H1 (cell line): ENCODE measurements at regions not wholly inside any gene's neighbourhood (a gene's known extent, or its start where the extent isn't known, plus 50 kb on each side); places are given as distances from the start of the nearest gene placed in this dataset.

ENCODE experiments used
- CTCF ChIA-PET: fragments of 300-600 bp; sonication (Branson Sonifier 250); formaldehyde crosslinking; loops from one replicate; lab custom pipeline; 2021; ENCODE audit not compliant: partially characterized antibody; lab: Charles Lee
- POLR2A ChIA-PET: fragments of 300-600 bp; sonication (Branson Sonifier 250); formaldehyde crosslinking; loops from one replicate; lab custom pipeline; 2021; ENCODE audit warnings: inconsistent platforms; ENCODE audit not compliant: partially characterized antibody; lab: Charles Lee
- DNase-seq, 2 experiments: peaks; one replicate each; pipeline versions ENCODE4 v3.0.0 to v3.0.0-alpha.2; 2010 to 2022; ENCODE audit warnings: low spot score in 2 of 2, low read depth in 1 of 2, mixed read lengths in 1 of 2
- FAIRE-seq: peaks from 2 replicates; lab custom pipeline; 2011; peaks lifted over from hg19 to GRCh38; lab: Jason Lieb, UNC
- H2AFZ ChIP-seq: 2 replicates; pipeline ENCODE4 v1.8.1; 2012; ENCODE audit warnings: low read length, inconsistent platforms
- H2AK5ac ChIP-seq: 2 replicates; pipeline ENCODE4 v1.6.1; 2013; ENCODE audit warnings: low read depth, low read length
- H2BK120ac ChIP-seq: replicated peaks from 2 replicates; pipeline ENCODE3; 2013; ENCODE audit warnings: low read depth, low read length, inconsistent platforms
- H2BK12ac ChIP-seq: 2 replicates; pipeline ENCODE4 v1.6.1; 2013; ENCODE audit warnings: low read depth, low read length
- H2BK15ac ChIP-seq: 2 replicates; pipeline ENCODE4 v1.6.1; 2013; ENCODE audit warnings: low read length
- H2BK20ac ChIP-seq: 2 replicates; pipeline ENCODE4 v1.6.1; 2013; ENCODE audit warnings: low read length
- H2BK5ac ChIP-seq: 2 replicates; pipeline ENCODE4 v1.6.1; 2013; ENCODE audit warnings: low read depth, low read length
- H3K14ac ChIP-seq: 2 replicates; pipeline ENCODE4 v1.6.1; 2013; ENCODE audit warnings: inconsistent platforms; ENCODE audit not compliant: insufficient read length
- H3K18ac ChIP-seq: 2 replicates; pipeline ENCODE4 v1.6.1; 2013; ENCODE audit warnings: low read length; ENCODE audit errors: extremely low read depth
- H3K23ac ChIP-seq: 2 replicates; pipeline ENCODE4 v1.6.1; 2013; ENCODE audit warnings: inconsistent platforms; ENCODE audit not compliant: insufficient read length
- H3K23me2 ChIP-seq: 2 replicates; pipeline ENCODE4 v1.6.1; 2013; ENCODE audit warnings: low read depth, low read length
- H3K27ac ChIP-seq: 2 replicates; pipeline ENCODE4 v1.6.1; 2011; ENCODE audit warnings: low read depth, low read length, inconsistent platforms
- H3K27me3 ChIP-seq, 4 experiments: replicated peaks in 1 of 4; 1 replicate in 1 of 4; 2 replicates in 3 of 4; pipeline versions ENCODE4 v1.6.1 to v1.8.1; 2011 to 2013; ENCODE audit warnings: low read length in 3 of 4, mild to moderate bottlenecking in 3 of 4, inconsistent platforms in 2 of 4, mixed read lengths in 2 of 4, moderate library complexity in 1 of 4; ENCODE audit not compliant: control insufficient read depth in 3 of 4, insufficient read depth in 3 of 4; ENCODE audit errors: extremely low read depth in 1 of 4
- H3K36me3 ChIP-seq, 4 experiments: 2 replicates each; pipeline versions ENCODE4 v1.6.1 to v1.8.1; 2011 to 2013; ENCODE audit warnings: mild to moderate bottlenecking in 4 of 4, low read length in 3 of 4, moderate library complexity in 2 of 4, control low read depth in 1 of 4, inconsistent platforms in 1 of 4; ENCODE audit not compliant: insufficient read depth in 4 of 4, control insufficient read depth in 2 of 4
- H3K4ac ChIP-seq: replicated peaks from 2 replicates; pipeline ENCODE3; 2013; ENCODE audit warnings: low read length, low read depth, mixed read lengths, inconsistent platforms; ENCODE audit not compliant: insufficient read length
- H3K4me1 ChIP-seq, 4 experiments: replicated peaks in 1 of 4; 1 replicate in 1 of 4; 2 replicates in 3 of 4; pipeline versions ENCODE4 v1.6.1 to v1.8.1; 2011 to 2013; ENCODE audit warnings: low read length in 3 of 4, inconsistent platforms in 2 of 4, mixed read lengths in 1 of 4; ENCODE audit not compliant: insufficient read depth in 4 of 4, control insufficient read depth in 3 of 4
- H3K4me2 ChIP-seq, 2 experiments: 2 replicates each; pipeline versions ENCODE4 v1.6.1 to v1.8.1; 2011 to 2013; ENCODE audit warnings: low read depth in 2 of 2, low read length in 2 of 2, control low read depth in 1 of 2, inconsistent platforms in 1 of 2, mild to moderate bottlenecking in 1 of 2; ENCODE audit not compliant: insufficient read depth in 1 of 2
- H3K4me3 ChIP-seq, 4 experiments: fragments of 200-600, 300-600 bp in 1 of 4; sonication (generic), shearing (Covaris generic), sonication (Bioruptor Twin) in 1 of 4; 2 replicates each; pipeline versions ENCODE4 v1.5.1 to v1.8.1; 2011 to 2016; ENCODE audit warnings: low read length in 4 of 4, low read depth in 3 of 4, control low read depth in 2 of 4, inconsistent platforms in 2 of 4, mild to moderate bottlenecking in 2 of 4, mixed read lengths in 1 of 4, moderate library complexity in 1 of 4; ENCODE audit not compliant: insufficient read depth in 2 of 4; ENCODE audit errors: extremely low read depth in 1 of 4
- H3K56ac ChIP-seq: replicated peaks from 2 replicates; pipeline ENCODE3; 2013; ENCODE audit warnings: low read depth, mild to moderate bottlenecking, mixed read lengths, low read length, inconsistent platforms; ENCODE audit not compliant: insufficient read length
- H3K79me1 ChIP-seq: 2 replicates; pipeline ENCODE4 v1.6.1; 2013; ENCODE audit warnings: low read depth, low read length, control low read depth
- H3K79me2 ChIP-seq, 2 experiments: 2 replicates each; pipeline versions ENCODE4 v1.6.1 to v1.8.1; 2012 to 2013; ENCODE audit warnings: low read length in 2 of 2, mild to moderate bottlenecking in 2 of 2, inconsistent platforms in 1 of 2; ENCODE audit not compliant: insufficient read depth in 2 of 2, control insufficient read depth in 1 of 2
- H3K9ac ChIP-seq, 4 experiments: replicated peaks in 1 of 4; 1 replicate in 1 of 4; 2 replicates in 3 of 4; pipeline versions ENCODE4 v1.6.1 to v1.8.1; 2011 to 2013; ENCODE audit warnings: low read depth in 3 of 4, low read length in 3 of 4, control low read depth in 2 of 4, mild to moderate bottlenecking in 2 of 4, moderate library complexity in 2 of 4, inconsistent platforms in 1 of 4; ENCODE audit errors: extremely low read depth in 1 of 4
- H3K9me3 ChIP-seq, 2 experiments: 2 replicates each; pipeline versions ENCODE4 v1.6.1 to v1.8.1; 2012 to 2013; ENCODE audit warnings: mild to moderate bottlenecking in 2 of 2, moderate library complexity in 2 of 2, control low read depth in 1 of 2, inconsistent platforms in 1 of 2, low read depth in 1 of 2, low read length in 1 of 2, mixed read lengths in 1 of 2; ENCODE audit not compliant: insufficient read depth in 2 of 2
- H4K20me1 ChIP-seq, 2 experiments: replicated peaks in 1 of 2; 2 replicates each; pipeline versions ENCODE3 to v1.8.1; 2011 to 2013; ENCODE audit warnings: inconsistent platforms in 2 of 2, low read length in 2 of 2, mild to moderate bottlenecking in 1 of 2; ENCODE audit not compliant: insufficient read depth in 2 of 2, control insufficient read depth in 1 of 2
- H4K5ac ChIP-seq: 2 replicates; pipeline ENCODE4 v1.6.1; 2013; ENCODE audit warnings: low read length, low read depth, mixed read lengths, inconsistent platforms; ENCODE audit not compliant: insufficient read length
- H4K8ac ChIP-seq: 2 replicates; pipeline ENCODE4 v1.8.0; 2013; ENCODE audit warnings: mild to moderate bottlenecking, moderate library complexity, low read length, inconsistent platforms; ENCODE audit not compliant: insufficient read depth; ENCODE audit errors: extremely low read depth
- H4K91ac ChIP-seq: replicated peaks from 2 replicates; pipeline ENCODE3; 2013; ENCODE audit warnings: low read length, mixed read lengths, inconsistent platforms; ENCODE audit not compliant: insufficient read length
- EGR1 ChIP-seq: IDR thresholded peaks from 2 replicates; pipeline ENCODE4 v1.6.1; 2011; ENCODE audit warnings: low read depth, low read length, borderline replicate concordance
- GABPA ChIP-seq: IDR thresholded peaks from 2 replicates; pipeline ENCODE4 v1.6.1; 2011; ENCODE audit warnings: mild to moderate bottlenecking, low read length, moderate library complexity, borderline replicate concordance; ENCODE audit not compliant: insufficient read depth
- GTF2F1 ChIP-seq: IDR thresholded peaks from 2 replicates; pipeline ENCODE4 v1.6.1; 2012; ENCODE audit warnings: low read depth, low read length, improper control_type of control experiment, borderline replicate concordance
- KDM1A ChIP-seq: fragments of 200-600, 300-600 bp; sonication (generic); IDR thresholded peaks from 2 replicates; pipeline ENCODE4 v1.7.1; 2016; ENCODE audit warnings: mild to moderate bottlenecking, low read length, borderline replicate concordance
- KDM5A ChIP-seq: fragments of 200-600 bp; IDR thresholded peaks from 2 replicates; pipeline ENCODE4 v1.7.1; 2012; ENCODE audit warnings: mild to moderate bottlenecking, low read length, inconsistent platforms, mixed read lengths
- MAFK ChIP-seq: IDR thresholded peaks from 2 replicates; pipeline ENCODE4 v1.6.1; 2012; ENCODE audit warnings: low read depth, mild to moderate bottlenecking, improper control_type of control experiment, low read length
- PHF8 ChIP-seq: fragments of 200-600 bp; sonication (generic); conservative IDR thresholded peaks from 2 replicates; pipeline ENCODE4 v1.7.1; 2012; ENCODE audit warnings: low read depth, mild to moderate bottlenecking, inconsistent platforms, low read length, moderate library complexity
- POU5F1 ChIP-seq: IDR thresholded peaks from 2 replicates; pipeline ENCODE4 v1.6.1; 2011; ENCODE audit warnings: low read depth, mild to moderate bottlenecking, low read length, moderate library complexity
- SIRT6 ChIP-seq: IDR thresholded peaks from one replicate; pipeline ENCODE4 v1.7.1; 2012; ENCODE audit warnings: low read length, inconsistent platforms
- SIX5 ChIP-seq: IDR thresholded peaks from 2 replicates; pipeline ENCODE4 v1.6.1; 2011; ENCODE audit warnings: mild to moderate bottlenecking, low read depth, low read length
- TAF7 ChIP-seq: optimal IDR thresholded peaks from 2 replicates; pipeline ENCODE3; 2011; ENCODE audit warnings: low read depth, mild to moderate bottlenecking, inconsistent platforms, low read length, moderate library complexity, borderline replicate concordance
- TBP ChIP-seq: IDR thresholded peaks from 2 replicates; pipeline ENCODE4 v1.6.1; 2011; ENCODE audit warnings: low read depth, low read length, improper control_type of control experiment
- TEAD4 ChIP-seq: IDR thresholded peaks from 2 replicates; pipeline ENCODE4 v1.6.1; 2012; ENCODE audit warnings: low read depth, low read length, inconsistent platforms, mixed read lengths
- YY1 ChIP-seq: IDR thresholded peaks from 2 replicates; pipeline ENCODE4 v1.6.1; 2011; ENCODE audit warnings: low read depth, mild to moderate bottlenecking, low read length
- WGBS, 2 experiments: shearing (Covaris generic) in 1 of 2; methylation state at CpG; one replicate each; pipeline versions ENCODE4 v1.1.6 to v1.1.7; 2013 to 2015; ENCODE audit warnings: low lambda C conversion rate in 2 of 2, mixed read lengths in 2 of 2, inconsistent platforms in 1 of 2, low coverage in 1 of 2, missing lambda C conversion rate in 1 of 2; ENCODE audit not compliant: insufficient replicate concordance in 2 of 2, insufficient coverage in 1 of 2, insufficient read length in 1 of 2; ENCODE audit errors: extremely low coverage in 1 of 2, missing lambda C conversion rate in 1 of 2; 5-methylcytosine and 5-hydroxymethylcytosine counted together

- no peak overlapping the region for H3K9ac ChIP-seq
- ChIA-PET CTCF (interaction anchor here (1.4 kb wide), 1 partner anchor 11 kb away, joined by 4 read pairs; no protein-coding TSS in a partner anchor), POLR2A (no interaction called here)
- no peak overlapping the region for H3K27ac ChIP-seq
- no peak overlapping the region for H3K14ac ChIP-seq
- H3K36me3 ChIP-seq, result no peaks in the 10 kb centered on the region
- H3K79me1 ChIP-seq, result no peaks in the 10 kb centered on the region
- no peak overlapping the region for H3K4ac ChIP-seq
- H3K9me3 ChIP-seq, result no peaks in the 10 kb centered on the region
- no peak overlapping the region for H2BK12ac ChIP-seq
- H3K27me3 ChIP-seq, result no peaks in the 10 kb centered on the region
- no peak overlapping the region for H3K23ac ChIP-seq
- H4K20me1 ChIP-seq, result no peaks in the 10 kb centered on the region
- H2AFZ ChIP-seq, result no peak overlapping the region
- no peak for TF ChIP-seq TEAD4
- TF ChIP-seq GABPA, result no peak
- TF ChIP-seq KDM5A, result no peak
- TF ChIP-seq TBP, result no peak
- TF ChIP-seq YY1, result no peak
- no peak for TF ChIP-seq KDM1A
- no peak for TF ChIP-seq TAF7
- no peak for TF ChIP-seq SIX5
- TF ChIP-seq PHF8, result no peak
- no peak for TF ChIP-seq SIRT6
- no peak for TF ChIP-seq EGR1
- TF ChIP-seq POU5F1, result no peak
- no peak for TF ChIP-seq GTF2F1
- TF ChIP-seq MAFK, result no peak
- no peak overlapping the region for H2BK120ac ChIP-seq
- no peaks in the 10 kb centered on the region for H3K79me2 ChIP-seq
- DNase-seq (no peak), FAIRE-seq (no peak)
- no peak overlapping the region for H2BK5ac ChIP-seq
- H3K18ac ChIP-seq, result no peak overlapping the region
- no peak overlapping the region for H4K8ac ChIP-seq
- H2BK20ac ChIP-seq, result no peak overlapping the region
- no peak overlapping the region for H2AK5ac ChIP-seq
- H2BK15ac ChIP-seq, result no peak overlapping the region
- no peak overlapping the region for H4K5ac ChIP-seq
- 79% methylated on average over 3 of the region's 3 CpGs; no CpG with 5 or more reads in 1 of the 2 experiments for WGBS, 2 experiments
- H3K4me3 ChIP-seq, result no peak overlapping the region
- H3K4me1 ChIP-seq, result no peaks in the 10 kb centered on the region
- H3K23me2 ChIP-seq, result no peaks in the 10 kb centered on the region
- no peak overlapping the region for H4K91ac ChIP-seq
- no peak overlapping the region for H3K4me2 ChIP-seq
- no peak overlapping the region for H3K56ac ChIP-seq
These were observed 474.8 kb upstream of the GBE1 start for GRCh38 chr3:82236257-82236656.
